Umbilical cord (tissue), 1 donor: ENCODE measurements at regions not wholly inside any gene's neighbourhood (a gene's known extent, or its start where the extent isn't known, plus 50 kb on each side); places are given as distances from the start of the nearest gene placed in this dataset.

Source experiments
- DNase-seq: peaks from one replicate; pipeline ENCODE4 v3.0.0-alpha.2; 2015; ENCODE audit warnings: low spot score

DNA sequence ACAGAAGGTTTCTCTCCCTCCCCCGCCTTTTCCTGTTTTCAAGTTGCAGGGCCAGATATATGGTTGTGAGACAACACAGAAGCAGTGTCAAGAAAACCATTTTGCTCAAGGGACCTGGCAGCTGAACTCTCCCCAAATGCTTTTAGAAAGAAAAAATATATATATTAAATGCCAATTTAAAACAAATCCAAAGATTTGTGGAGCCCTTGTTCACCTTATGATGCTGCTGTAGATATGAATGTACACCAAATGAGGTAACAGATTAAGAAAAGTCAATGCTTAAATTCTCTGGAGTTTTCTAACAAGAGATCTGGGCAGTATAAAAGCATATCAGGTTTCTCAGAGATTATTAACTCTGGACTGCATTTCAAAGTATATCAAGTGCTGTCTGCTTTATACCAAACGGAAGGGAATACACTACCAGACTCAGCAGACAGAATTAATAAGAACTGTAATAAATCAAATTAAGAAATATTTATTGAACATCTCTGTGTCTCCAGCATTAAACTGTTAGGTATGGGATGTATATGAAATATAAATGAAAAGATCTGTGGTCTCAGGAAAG, 357.5 kb downstream of the HDGFL1 start:
- peak; percentile 89 for DNase-seq

DNA sequence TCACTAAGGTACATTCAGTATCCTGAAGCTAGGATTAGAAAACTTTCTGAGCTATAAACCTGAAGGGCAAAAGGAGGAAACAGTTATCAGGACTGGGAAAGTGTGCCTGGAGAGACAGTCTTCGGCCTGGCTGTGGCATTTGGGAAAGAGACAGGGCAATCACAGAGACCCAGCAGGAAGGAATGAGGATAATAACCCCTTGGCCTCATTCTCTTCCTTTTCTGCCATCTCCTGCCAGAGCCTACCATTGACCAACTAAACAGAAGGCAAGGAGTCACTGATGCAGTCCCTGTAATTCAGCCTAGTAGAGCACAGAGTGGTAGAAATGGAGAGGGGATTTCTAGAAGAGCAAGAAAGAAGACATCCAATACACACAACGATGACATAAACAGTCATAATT, 359.4 kb downstream of the HDGFL1 start:
- DNase-seq: no peak

DNA sequence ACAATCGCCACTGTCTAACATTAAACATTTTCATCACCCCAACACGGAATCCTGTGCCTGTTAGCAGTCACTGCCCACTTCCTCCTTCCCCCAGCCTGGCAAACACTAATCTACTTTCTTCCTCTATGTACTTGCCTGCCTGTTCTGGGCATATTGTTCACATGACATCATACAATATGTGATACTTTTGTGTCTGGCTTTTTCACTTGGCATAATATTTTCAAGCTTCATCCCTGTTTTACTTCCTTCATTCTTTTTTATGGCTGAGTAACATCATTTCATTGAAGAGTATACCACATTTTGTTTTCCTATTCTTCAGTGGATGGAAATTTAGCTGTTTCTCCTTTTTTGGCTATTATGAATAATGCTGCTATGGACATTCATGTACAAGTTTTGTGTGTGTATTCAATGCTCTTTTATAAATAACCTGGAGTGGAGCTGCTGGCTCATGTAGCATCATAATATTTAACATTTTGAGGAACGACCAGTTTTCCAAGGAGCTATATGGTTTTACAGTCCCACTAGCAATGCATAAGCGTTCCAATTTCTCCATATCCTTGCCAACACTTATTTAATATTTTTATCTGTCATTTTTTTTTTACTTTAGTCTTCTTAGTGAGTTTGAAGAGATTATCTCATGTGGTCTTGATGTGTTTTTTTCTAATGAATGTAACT, 360.1 kb downstream of the HDGFL1 start:
- peak; percentile 60 for DNase-seq

DNA sequence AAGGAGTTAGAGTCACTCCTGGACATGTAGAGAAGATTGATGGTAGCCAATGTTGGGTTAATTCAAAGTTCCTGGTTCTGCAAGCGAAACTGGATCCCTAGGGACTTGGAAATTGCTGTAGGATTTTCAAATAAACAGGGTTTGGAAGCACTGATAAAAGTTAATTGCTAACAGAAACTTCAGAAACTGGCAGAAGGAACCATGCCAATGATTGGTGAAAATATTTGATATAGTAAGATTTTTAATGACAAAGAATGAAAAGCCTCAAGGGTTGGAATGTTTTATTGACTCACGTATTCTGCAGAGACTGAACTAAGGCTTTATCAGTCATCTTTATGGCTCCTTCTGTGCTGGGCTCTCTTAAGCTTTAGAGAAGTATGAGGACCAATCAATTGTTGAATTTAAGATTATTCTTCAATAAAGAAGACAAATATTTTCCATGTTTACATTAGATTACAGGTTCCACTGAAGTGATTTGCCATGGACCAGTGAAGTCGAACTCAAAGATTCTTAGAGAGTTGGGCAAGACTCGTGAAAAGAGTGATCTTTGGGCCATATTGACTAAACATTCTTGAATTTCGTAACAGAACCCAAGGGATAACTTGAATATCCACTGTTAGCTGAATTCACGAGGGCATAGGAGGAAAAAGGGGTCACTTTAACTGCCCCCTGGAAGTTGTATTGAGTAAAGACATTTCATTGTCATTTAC, 371.4 kb downstream of the HDGFL1 start:
- DNase-seq: no peak

DNA sequence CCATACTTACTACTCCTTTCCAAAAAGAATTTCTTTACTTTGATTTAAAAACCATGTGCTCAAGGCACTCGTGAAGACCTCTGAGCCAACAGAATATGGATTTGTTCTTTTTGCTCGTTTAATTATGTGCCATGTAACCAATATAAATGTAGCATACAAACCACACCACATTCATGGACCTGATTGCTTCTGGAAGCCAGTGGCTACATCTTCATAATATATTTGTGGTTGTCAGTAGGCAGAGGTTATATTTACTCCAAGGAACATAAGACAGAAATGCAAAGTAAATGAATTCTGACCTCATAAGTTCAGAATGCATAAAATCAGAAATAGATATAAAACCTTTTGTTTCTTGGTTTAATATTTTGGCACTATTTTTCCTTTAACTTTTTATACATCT, 373.0 kb downstream of the HDGFL1 start:
- no peak for DNase-seq

DNA sequence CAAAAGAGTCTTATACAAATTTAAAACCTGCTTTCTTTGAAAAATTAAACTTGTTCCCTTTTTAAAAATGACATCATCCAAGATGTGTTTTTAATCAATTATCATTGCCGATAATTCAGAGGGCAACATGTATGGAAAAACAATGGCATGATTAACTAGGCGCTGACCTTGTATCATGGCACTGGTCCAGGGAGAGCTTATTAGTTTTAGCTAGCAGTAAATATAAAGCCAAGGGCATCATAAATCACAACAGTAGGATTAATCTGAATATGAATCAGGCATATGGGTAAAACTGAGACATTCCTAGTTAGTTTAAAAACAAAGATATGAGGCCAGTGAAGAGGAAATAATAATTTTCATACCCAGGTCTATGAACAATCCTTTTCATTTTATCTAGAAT, 374.0 kb downstream of the HDGFL1 start:
- no peak for DNase-seq

DNA sequence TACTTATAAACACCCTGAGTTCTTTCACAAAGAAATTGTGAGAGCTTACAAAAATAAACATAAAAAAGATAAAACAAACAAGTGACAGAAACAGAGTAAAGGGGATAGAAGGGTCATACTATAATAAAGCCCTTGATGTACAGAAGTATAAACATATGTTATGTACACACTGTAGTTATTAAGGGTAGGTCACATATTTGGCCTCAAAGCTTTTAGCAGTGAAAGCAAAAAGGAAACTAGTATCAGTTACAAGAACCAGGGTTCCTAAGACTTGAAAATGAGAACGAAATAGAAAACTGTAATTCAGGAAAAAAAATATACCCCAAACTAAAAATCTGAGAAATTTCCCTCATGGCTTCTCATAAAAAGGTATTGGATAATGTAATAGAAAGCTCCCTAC, 380.6 kb downstream of the HDGFL1 start:
- no peak for DNase-seq

DNA sequence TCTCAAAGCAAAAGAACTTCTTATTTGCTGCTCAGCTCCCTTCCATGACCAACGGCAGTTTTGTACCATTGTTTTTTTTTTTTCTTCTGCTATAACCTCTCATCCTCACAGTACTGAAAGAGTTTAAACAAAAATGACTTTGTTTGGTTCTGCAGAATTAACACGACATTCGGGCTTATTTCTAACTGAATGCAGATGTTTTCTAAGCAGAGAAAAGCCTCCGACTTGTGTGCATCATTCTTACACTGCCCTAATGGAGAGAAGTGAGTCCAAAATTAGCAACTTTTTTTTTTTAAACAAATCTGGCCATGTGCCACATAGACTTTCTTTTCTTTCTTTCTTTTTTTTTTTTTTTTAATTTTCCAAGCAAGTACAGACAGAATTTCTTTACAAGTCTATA, 382.7 kb downstream of the HDGFL1 start:
- DNase-seq: peak; percentile 83

DNA sequence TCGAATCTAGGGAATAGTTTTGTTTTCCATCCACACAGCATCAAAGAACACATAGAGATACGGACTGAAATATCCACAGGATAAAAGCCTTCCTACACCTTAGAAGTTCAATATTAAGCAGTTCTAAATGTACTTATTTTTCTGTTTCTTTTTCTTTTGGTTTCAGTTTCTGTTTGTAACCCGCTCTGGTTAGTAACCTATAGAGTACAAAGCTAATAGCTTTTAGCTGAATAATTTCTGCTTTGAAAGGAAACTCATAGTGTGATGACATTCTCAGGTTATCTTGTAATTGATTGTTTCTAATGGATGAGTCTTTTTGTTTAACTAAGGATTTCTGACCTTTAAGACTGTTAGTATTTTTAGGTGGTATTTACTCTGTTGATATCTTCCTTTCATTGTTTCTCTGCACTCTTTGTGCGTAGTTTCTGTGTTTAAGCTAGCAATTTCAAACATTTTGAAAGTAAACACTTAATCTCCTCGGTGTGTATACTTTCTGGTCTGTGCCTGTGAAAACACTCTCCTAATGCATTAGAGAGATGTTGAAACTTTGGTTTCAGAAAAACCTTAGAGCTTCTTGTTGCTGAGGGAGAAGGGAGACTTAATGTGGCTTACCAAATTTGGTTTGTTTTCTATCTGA, 385.5 kb downstream of the HDGFL1 start:
- peak; percentile 20 for DNase-seq

DNA sequence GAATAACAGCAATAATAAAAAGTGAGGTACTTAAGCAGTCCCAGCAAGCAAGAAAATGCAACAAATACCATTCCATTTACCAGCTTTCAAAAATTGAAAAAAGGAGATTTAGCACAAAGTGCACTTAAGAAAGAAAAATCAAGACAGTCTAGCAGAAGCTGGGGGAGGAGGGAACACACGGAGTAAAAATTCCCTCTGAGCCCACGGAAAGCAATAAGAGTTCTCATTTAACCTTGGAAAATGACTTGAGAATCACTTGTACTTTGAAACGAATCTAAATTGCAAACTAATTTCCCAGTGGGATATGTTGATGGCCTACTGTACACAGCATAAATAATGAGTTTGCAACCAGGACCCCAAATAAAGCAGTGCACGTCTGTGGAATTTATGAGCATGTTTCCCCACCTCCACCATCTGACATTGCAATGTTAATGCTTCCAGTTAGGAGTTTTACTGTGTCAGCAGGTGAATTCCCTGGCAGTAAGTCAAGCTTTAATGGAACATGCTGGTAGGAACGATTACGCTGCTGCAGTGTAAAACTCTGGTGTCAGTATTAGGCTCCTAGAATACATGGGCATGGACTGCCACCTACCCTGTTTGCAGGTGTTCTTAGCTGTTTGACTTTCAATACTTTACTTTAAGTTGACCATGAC, 386.8 kb downstream of the HDGFL1 start:
- peak; percentile 22 for DNase-seq

DNA sequence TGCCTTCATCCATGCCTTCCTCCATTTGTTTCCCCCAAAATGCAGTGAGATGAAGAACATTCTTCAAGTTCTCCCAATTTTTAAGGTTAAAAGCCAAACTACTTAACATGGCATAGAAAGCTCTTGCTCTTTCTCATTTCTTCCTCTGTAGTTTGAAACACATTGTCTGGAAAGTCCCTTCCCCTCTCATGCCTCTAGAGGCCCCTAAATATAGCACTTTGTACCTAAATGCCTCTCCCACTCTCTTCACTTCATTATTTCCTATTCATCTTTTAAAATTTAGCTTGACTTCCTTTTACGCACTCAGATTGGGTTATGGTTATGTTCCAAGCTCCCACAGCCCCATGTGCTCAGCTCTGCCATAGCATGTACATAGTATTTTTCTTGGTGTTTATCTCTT, 389.3 kb downstream of the HDGFL1 start:
- DNase-seq: no peak

DNA sequence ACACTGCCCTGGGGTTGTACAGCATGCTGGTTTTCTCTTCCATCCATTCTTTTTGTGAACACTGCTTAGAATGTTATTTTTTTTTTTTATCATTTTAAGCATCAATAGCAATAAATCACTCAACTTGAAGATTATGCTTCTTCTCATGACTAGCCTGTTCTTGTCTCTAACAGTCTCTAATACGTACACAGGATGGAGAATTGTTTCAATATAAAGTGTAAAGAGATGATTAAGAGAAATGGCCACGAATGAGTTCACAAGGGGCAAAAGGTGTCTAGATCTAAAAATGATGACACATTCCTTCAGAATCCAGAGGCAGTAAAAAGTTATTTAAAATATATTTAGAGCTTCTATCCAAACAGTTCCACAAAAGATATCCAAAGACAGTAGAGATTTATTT, 390.2 kb downstream of the HDGFL1 start:
- DNase-seq: peak; percentile 40

DNA sequence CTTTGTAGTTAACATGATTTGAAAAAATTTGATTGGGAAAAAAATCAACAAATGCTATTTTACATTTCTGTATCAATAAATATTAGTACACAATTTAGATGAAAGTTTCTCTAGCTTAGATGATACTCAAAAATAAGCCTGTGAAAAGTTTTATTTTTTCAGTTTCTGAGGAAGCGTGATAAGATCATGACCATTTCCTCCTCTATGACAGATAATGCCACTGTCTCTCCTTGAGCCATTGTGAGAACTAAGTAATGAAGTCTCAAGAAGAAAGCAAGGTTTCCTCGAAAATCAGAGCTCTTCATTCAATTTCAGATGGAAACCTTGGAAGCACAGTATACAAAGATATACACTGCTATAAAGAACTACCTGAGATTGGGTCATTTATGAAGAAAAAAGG, 395.0 kb downstream of the HDGFL1 start:
- DNase-seq: no peak

DNA sequence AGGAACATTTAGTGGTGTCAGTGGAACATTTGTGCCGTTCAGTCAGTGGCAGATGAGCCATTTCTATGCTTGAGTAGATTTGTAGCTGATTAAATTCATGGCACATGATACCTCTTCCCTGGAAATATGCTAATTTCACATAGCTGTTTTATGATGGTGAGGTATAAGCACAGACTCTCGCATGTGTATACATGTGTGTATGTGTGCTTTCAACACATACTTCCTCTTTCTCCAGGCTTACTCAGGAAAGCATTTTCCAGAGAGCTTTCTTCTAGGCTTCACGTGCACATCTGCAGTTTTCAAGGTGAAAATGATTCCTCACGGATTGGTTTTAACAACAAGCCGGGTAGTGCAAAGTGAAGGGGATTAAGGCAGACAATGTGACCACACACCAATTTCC, 396.5 kb downstream of the HDGFL1 start:
- no peak for DNase-seq

DNA sequence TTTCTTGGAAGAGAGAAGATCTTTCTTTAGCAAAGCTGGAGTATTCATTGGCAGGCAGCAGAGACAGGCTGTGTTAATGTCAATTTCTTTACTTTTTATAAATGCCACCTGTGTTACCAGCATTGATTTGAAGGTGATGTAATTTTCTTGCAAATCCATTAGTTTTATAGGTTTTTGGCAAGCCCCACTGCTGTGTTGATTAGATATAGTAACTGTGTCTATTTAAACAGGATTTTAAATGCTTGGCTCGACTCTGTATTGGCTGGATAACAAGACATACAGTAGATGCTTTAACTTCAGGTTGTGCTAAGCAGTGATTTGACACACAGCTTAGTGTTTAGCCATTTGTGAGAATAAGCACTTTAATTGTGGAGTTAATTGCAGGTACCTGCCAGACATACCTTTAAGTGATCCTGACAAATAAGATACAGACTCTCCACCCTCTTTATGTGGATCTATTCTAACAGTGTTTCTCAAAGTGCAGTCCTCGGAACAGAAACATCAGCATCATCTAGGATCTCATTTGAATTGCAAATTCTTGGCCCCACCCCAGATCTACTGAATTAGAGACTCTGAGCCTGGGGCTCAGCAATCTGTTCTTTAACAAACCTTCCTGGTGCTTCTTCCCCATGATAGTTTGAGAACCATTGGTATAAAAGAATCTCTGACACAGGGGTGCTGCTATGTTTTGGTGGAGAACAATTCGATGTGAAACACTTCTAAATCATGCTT, 397.5 kb downstream of the HDGFL1 start:
- DNase-seq: no peak

DNA sequence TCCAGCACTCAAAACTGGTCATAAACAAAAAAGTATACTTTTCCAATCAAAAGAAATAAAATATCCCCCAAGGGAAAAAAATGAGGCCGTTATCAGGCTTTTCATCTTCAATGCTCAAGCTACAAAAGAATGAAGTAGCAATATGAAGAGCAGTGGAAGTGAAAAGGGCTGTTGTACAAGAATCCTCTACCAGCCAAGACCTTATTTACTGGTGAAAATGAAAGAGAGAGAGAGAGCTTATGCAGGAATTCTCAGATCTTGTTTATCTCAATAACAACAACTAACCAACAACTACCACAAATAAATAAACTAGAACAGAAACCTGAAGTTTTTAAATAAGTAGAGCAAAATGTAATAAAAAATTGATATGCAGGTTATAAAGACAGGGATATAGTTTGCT, 400.6 kb downstream of the HDGFL1 start:
- no peak for DNase-seq

DNA sequence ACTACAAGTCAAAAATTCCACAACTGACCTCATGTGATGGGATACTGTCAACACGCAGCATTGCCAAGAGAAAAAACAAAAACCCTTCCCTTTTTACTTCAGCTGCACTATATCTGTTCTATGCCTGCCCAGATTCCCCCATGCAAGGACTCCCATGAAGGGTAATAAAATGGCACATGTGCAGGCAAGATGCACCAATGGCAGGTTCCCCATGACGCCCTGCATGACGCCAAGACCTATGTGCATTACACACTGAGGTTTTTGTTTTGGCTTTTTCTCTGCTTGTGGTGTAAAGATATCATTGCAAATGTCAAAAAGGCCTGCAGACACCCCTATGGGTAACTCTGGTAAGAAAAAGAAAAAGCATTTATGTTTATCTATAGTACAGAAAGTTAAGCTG, 403.4 kb downstream of the HDGFL1 start:
- no peak for DNase-seq

DNA sequence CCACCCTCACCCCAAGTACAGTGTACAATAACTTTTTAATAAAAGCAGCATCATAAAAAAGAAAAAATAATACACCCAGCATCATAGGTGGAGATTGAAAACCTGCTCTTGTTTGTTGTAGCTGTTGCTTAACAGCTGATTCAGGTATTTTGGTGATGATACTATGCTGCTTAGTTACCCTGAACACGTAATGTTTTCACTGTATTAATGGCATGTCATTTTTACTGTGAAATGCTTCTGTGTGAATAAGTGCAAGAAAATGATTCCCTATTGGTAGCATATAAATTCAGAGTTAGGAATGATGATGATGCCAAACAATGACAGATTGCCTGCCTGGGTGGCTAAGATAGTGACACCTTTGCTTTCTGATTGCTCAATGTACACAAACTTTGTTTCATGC, 405.7 kb downstream of the HDGFL1 start:
- DNase-seq: no peak

DNA sequence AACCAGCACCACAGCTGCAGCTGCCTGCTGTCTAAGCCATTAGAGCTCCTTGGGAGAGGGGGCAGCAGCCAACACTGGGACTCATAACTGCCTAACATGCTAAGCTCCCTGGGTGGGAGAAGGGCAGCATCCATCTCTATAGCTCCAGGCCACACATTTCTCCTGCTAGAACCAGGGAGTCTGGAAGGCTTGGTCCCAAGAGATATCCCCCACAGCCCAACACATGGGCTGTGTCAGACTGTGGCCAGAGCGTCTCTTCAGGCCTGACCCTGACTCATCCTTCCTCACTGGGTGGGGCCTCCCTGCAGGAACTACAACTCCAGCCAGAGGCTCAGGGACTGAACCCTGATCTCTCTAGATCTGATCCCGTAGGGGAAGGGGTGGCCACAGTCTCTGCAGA, 411.1 kb downstream of the HDGFL1 start:
- DNase-seq: no peak

DNA sequence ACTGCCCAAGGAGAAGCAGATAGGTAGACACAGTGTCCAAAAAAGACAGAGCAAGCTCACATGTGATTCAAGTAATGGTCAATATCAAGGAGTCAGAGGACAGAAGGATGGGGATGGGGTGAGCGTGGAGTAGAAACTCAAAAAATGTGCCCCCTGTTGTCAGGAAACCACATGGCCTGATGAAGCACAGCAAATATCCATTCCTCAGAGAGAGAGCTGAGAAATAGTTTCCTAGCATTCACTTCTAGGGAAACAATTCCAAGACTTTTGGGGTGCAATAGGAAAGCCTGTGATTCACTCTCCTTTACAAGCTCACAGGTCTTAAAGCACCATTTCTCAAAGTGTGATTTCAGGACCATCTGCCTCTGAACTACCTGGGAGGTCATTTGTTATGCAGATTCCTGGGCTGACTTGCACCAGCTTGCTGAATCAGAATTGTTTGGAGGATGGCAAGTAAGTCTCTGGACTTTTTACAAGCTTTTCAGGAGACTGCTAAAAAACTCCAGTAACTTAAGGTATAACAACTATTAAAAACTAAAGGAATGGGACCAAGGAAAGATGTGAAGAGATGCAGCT, 432.8 kb downstream of the HDGFL1 start:
- DNase-seq: peak; percentile 17
